ENCODE measurements at regions not wholly inside any gene's neighbourhood (a gene's known extent, or its start where the extent isn't known, plus 50 kb on each side); places are given as distances from the start of the nearest gene placed in this dataset.

DNA sequence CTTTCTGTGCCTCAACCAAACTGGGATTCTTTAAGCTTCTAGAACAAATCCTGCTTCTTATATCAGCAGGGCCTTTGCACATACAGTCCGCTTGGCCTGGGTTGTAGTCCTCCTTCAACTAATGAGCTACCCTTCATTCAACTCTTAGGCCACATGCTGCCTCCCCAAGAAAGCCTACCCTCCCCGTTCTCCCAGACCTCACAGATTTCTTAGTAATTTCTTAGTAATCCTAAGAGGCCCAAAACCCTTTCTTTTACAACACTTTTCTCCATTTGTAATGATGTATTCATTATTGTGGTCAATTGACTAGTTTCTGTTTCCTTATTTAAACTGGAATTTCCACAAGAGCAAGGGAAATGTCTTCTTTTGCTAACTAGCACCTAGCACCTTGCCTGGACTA is 233.1 kb downstream of the PPP1R2C start:
- TF ChIP-seq, protein P1, sequence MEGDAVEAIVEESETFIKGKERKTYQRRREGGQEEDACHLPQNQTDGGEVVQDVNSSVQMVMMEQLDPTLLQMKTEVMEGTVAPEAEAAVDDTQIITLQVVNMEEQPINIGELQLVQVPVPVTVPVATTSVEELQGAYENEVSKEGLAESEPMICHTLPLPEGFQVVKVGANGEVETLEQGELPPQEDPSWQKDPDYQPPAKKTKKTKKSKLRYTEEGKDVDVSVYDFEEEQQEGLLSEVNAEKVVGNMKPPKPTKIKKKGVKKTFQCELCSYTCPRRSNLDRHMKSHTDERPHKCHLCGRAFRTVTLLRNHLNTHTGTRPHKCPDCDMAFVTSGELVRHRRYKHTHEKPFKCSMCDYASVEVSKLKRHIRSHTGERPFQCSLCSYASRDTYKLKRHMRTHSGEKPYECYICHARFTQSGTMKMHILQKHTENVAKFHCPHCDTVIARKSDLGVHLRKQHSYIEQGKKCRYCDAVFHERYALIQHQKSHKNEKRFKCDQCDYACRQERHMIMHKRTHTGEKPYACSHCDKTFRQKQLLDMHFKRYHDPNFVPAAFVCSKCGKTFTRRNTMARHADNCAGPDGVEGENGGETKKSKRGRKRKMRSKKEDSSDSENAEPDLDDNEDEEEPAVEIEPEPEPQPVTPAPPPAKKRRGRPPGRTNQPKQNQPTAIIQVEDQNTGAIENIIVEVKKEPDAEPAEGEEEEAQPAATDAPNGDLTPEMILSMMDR (IDR thresholded peaks at IDR 0.05) = no peak
- TF ChIP-seq POLR2AphosphoS5 (IDR thresholded peaks at IDR 0.05; ENCODE audit: insufficient read depth in 1 of 2, low read depth in 1 of 2) = no peak

Data from vagina (tissue), 2 donors.